ENCODE measurements at regions not wholly inside any gene's neighbourhood (a gene's known extent, or its start where the extent isn't known, plus 50 kb on each side); places are given as distances from the start of the nearest gene placed in this dataset.
"Not testable (repeated sequence)": the region's sequence is repeated elsewhere in the genome, so short reads cannot be mapped to it uniquely, and the experiment has no call there.

DNA sequence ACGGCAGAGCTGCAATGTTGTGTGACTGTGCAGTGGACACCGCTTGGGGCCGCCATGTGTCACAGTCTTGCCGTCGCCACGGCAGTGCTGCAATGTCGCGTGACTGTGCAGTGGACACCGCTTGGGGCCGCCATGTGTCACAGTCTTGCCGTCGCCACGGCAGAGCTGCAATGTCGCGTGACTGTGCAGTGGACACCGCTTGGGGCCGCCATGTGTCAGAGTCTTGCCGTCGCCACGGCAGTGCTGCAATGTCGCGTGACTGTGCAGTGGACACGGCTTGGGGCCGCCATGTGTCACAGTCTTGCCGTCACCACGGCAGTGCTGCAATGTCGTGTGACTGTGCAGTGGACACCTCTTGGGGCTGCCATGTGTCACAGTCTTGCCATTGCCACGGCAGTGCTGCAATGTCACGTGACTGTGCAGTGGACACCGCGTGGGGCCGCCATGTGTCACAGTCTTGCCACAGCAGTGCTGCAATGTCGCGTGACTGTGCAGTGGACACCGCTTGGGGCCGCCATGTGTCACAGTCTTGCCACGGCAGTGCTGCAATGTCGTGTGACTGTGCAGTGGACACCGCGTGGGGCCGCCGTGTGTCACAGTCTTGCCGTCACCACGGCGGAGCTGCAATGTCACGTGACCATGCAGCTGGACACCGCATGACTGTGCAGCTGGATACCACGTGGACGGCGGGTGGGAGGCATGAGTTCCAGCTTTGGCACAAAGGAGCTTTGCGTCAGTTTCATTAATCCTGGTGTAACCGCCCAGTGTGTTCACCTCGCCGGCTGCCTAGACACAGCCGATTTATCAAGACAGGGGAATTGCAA lies 182.1 kb upstream of the FOXD4L5 start:
- not testable (repeated sequence) for H3K27me3 ChIP-seq (ENCODE audit: control insufficient read depth in 1 of 2, insufficient read depth in 2 of 2, low read length in 2 of 2); H3K4me1 ChIP-seq (ENCODE audit: control insufficient read depth, insufficient read depth, low read length); H3K9ac ChIP-seq (ENCODE audit: low read length in 2 of 2); H3K4me3 ChIP-seq (ENCODE audit: low read length in 2 of 2); H3K27ac ChIP-seq (ENCODE audit: low read length); H3K9me3 ChIP-seq (ENCODE audit: control insufficient read depth in 2 of 2, low read length in 2 of 2); H3K36me3 ChIP-seq (ENCODE audit: control insufficient read depth in 2 of 2, insufficient read depth in 2 of 2, low read length in 2 of 2)

- not testable (repeated sequence) for H3K9me3 ChIP-seq (ENCODE audit: control insufficient read depth in 2 of 2, low read length in 2 of 2); H3K27ac ChIP-seq (ENCODE audit: low read length); H3K4me1 ChIP-seq (ENCODE audit: control insufficient read depth, insufficient read depth, low read length); H3K9ac ChIP-seq (ENCODE audit: low read length in 2 of 2); H3K4me3 ChIP-seq (ENCODE audit: low read length in 2 of 2); H3K36me3 ChIP-seq (ENCODE audit: control insufficient read depth in 2 of 2, insufficient read depth in 2 of 2, low read length in 2 of 2); H3K27me3 ChIP-seq (ENCODE audit: control insufficient read depth in 1 of 2, insufficient read depth in 2 of 2, low read length in 2 of 2)
Observed at GRCh38 chr9:65465246-65465895, 180.4 kb upstream of the FOXD4L5 start.

- not testable (repeated sequence) for H3K9ac ChIP-seq (ENCODE audit: low read length in 2 of 2); H3K9me3 ChIP-seq (ENCODE audit: control insufficient read depth in 2 of 2, low read length in 2 of 2); H3K36me3 ChIP-seq (ENCODE audit: control insufficient read depth in 2 of 2, insufficient read depth in 2 of 2, low read length in 2 of 2); H3K27me3 ChIP-seq (ENCODE audit: control insufficient read depth in 1 of 2, insufficient read depth in 2 of 2, low read length in 2 of 2); H3K4me1 ChIP-seq (ENCODE audit: control insufficient read depth, insufficient read depth, low read length); H3K27ac ChIP-seq (ENCODE audit: low read length); H3K4me3 ChIP-seq (ENCODE audit: low read length in 2 of 2)
Observed at GRCh38 chr9:65462476-65462875, 177.5 kb upstream of the FOXD4L5 start.

DNA sequence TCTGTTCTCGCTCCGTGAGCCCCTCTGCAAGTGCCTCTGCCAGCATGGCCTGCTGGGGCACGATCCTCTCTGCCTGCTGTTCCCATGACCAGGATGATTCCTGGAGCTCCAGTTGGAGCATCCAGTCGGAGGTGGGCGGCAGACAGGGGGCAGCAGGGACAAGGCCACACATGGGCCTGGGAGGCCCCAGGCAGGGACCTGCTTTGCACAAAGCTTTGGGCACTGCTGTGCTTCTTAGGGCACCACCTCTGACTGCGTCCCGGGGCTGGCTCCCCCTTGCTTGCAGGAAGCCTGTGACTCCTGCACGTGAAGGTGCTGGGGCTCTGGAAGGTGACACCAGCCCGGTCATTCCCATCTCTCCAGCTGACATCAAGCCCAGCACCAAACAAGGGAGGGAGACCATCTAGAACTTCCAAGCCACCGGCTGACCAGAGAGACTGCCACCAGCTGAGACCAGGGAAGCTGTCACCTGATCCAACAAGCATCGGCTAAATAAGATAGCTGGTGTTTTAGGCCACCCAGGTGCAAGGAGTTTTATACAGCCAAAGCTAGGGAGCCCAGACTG lies 174.8 kb upstream of the FOXD4L5 start:
- Histone ChIP-seq H3K4me1 (ENCODE audit: control insufficient read depth, insufficient read depth, low read length) (no peaks in the 10 kb centered on the region), H3K4me3 (ENCODE audit: low read length in 2 of 2) (no peak overlapping the region), H3K36me3 (ENCODE audit: control insufficient read depth in 2 of 2, insufficient read depth in 2 of 2, low read length in 2 of 2) (no peaks in the 10 kb centered on the region), H3K9ac (ENCODE audit: low read length in 2 of 2) (no peak overlapping the region), H3K27ac (ENCODE audit: low read length) (no peak overlapping the region), H3K9me3 (ENCODE audit: control insufficient read depth in 2 of 2, low read length in 2 of 2) (no peaks in the 10 kb centered on the region), H3K27me3 (ENCODE audit: control insufficient read depth in 1 of 2, insufficient read depth in 2 of 2, low read length in 2 of 2) (no peaks in the 10 kb centered on the region)

- Histone ChIP-seq H3K4me1 (ENCODE audit: control insufficient read depth, insufficient read depth, low read length) (no peaks in the 10 kb centered on the region), H3K36me3 (ENCODE audit: control insufficient read depth in 2 of 2, insufficient read depth in 2 of 2, low read length in 2 of 2) (no peaks in the 10 kb centered on the region), H3K9ac (ENCODE audit: low read length in 2 of 2) (no peak overlapping the region), H3K9me3 (ENCODE audit: control insufficient read depth in 2 of 2, low read length in 2 of 2) (no peaks in the 10 kb centered on the region), H3K27ac (ENCODE audit: low read length) (no peak overlapping the region), H3K27me3 (ENCODE audit: control insufficient read depth in 1 of 2, insufficient read depth in 2 of 2, low read length in 2 of 2) (no peaks in the 10 kb centered on the region), H3K4me3 (ENCODE audit: low read length in 2 of 2) (no peak overlapping the region)
Observed at GRCh38 chr9:65458992-65459391, 174.0 kb upstream of the FOXD4L5 start.

- H3K4me1 ChIP-seq (ENCODE audit: control insufficient read depth, insufficient read depth, low read length), result no peaks in the 10 kb centered on the region
- H3K27me3 ChIP-seq (ENCODE audit: control insufficient read depth in 1 of 2, insufficient read depth in 2 of 2, low read length in 2 of 2), result no peaks in the 10 kb centered on the region
- H3K9ac ChIP-seq (ENCODE audit: low read length in 2 of 2), result no peak overlapping the region
- H3K36me3 ChIP-seq (ENCODE audit: control insufficient read depth in 2 of 2, insufficient read depth in 2 of 2, low read length in 2 of 2), result no peaks in the 10 kb centered on the region
- H3K27ac ChIP-seq (ENCODE audit: low read length), result no peak overlapping the region
- H3K4me3 ChIP-seq (ENCODE audit: low read length in 2 of 2), result no peak overlapping the region
- no peaks in the 10 kb centered on the region for H3K9me3 ChIP-seq (ENCODE audit: control insufficient read depth in 2 of 2, low read length in 2 of 2)
Observed at GRCh38 chr9:65458465-65458864, 173.5 kb upstream of the FOXD4L5 start.

DNA sequence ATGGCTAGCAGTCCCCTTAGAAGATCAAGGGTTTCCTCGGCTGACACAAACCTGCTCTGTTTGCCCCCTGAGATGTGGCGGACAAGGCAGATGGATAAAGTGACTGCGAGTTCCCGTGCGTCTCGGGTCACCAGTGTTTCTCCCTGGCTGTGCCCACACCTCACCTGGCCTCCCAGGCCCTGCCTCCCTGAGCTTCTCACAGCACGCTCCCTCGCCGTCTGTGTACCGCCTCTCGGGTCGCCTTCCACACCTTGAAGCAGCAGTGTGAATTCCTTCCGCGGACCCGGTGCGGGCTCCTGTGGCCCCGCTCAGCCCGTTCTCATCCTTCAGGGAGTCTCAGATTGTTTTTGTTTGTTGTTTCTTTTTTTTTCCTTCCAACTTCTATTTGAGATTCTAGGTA lies 172.0 kb upstream of the FOXD4L5 start:
- not testable (repeated sequence) for H3K9ac ChIP-seq (ENCODE audit: low read length in 2 of 2); H3K4me1 ChIP-seq (ENCODE audit: control insufficient read depth, insufficient read depth, low read length); H3K27me3 ChIP-seq (ENCODE audit: control insufficient read depth in 1 of 2, insufficient read depth in 2 of 2, low read length in 2 of 2); H3K9me3 ChIP-seq (ENCODE audit: control insufficient read depth in 2 of 2, low read length in 2 of 2); H3K4me3 ChIP-seq (ENCODE audit: low read length in 2 of 2); H3K27ac ChIP-seq (ENCODE audit: low read length); H3K36me3 ChIP-seq (ENCODE audit: control insufficient read depth in 2 of 2, insufficient read depth in 2 of 2, low read length in 2 of 2)

DNA sequence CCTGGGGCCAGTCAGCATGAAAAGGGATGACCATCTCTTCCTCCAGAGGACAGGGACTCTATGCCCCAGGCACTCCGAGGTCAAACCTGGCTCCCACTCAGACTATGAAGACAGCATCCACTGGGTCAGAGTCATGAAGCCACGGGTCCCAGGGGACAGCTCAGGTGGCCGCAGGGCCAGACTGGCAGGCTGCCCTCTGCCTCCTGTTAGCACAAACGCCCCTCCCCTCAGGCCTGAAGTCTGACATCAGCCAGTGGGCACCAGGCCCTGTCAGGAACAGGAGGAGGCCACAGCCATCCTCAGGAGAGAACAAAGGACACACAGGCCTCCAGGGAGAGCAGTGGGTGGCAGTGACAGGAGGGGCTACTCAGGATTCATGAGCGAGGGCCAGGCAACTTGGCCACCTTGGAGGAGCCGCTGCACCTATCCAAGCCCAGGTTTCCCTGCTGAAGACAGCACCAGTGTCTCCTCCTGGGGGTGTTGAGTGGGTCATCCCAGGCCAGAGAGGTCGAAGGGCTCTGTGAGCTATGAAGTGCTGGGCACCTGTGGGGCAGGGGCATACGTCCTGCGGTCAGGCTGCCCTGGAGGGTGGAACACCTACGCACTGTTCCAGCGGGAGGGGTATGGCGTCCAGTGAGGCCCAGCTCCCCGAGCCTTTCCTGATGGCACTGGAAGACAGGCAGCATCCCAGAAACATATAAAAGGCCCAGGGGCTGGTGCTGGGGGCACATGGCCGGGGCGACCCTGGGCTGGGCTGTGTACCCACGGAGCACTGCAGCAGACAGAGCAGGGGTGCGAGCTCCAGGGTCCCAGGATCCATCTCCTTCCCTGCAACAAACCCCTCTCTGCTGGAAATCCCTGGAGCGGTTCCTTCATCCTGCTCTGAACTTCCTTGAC lies 171.0 kb upstream of the FOXD4L5 start:
- H3K36me3 ChIP-seq (ENCODE audit: control insufficient read depth in 2 of 2, insufficient read depth in 2 of 2, low read length in 2 of 2); H3K27ac ChIP-seq (ENCODE audit: low read length); H3K27me3 ChIP-seq (ENCODE audit: control insufficient read depth in 1 of 2, insufficient read depth in 2 of 2, low read length in 2 of 2); H3K4me1 ChIP-seq (ENCODE audit: control insufficient read depth, insufficient read depth, low read length); H3K9ac ChIP-seq (ENCODE audit: low read length in 2 of 2); H3K9me3 ChIP-seq (ENCODE audit: control insufficient read depth in 2 of 2, low read length in 2 of 2); H3K4me3 ChIP-seq (ENCODE audit: low read length in 2 of 2): not testable (repeated sequence)

- H3K4me1 ChIP-seq (ENCODE audit: control insufficient read depth, insufficient read depth, low read length); H3K27me3 ChIP-seq (ENCODE audit: control insufficient read depth in 1 of 2, insufficient read depth in 2 of 2, low read length in 2 of 2); H3K36me3 ChIP-seq (ENCODE audit: control insufficient read depth in 2 of 2, insufficient read depth in 2 of 2, low read length in 2 of 2); H3K27ac ChIP-seq (ENCODE audit: low read length); H3K4me3 ChIP-seq (ENCODE audit: low read length in 2 of 2); H3K9me3 ChIP-seq (ENCODE audit: control insufficient read depth in 2 of 2, low read length in 2 of 2); H3K9ac ChIP-seq (ENCODE audit: low read length in 2 of 2): not testable (repeated sequence)
Observed at GRCh38 chr9:65455136-65455535, 170.1 kb upstream of the FOXD4L5 start.

GRCh38 chr9:65454666-65455065 lies 169.7 kb upstream of the FOXD4L5 start:
- H3K4me1 ChIP-seq (ENCODE audit: control insufficient read depth, insufficient read depth, low read length); H3K4me3 ChIP-seq (ENCODE audit: low read length in 2 of 2); H3K9ac ChIP-seq (ENCODE audit: low read length in 2 of 2); H3K36me3 ChIP-seq (ENCODE audit: control insufficient read depth in 2 of 2, insufficient read depth in 2 of 2, low read length in 2 of 2); H3K27ac ChIP-seq (ENCODE audit: low read length); H3K9me3 ChIP-seq (ENCODE audit: control insufficient read depth in 2 of 2, low read length in 2 of 2); H3K27me3 ChIP-seq (ENCODE audit: control insufficient read depth in 1 of 2, insufficient read depth in 2 of 2, low read length in 2 of 2): not testable (repeated sequence)
